Erythroblast (primary cell): ENCODE measurements at regions not wholly inside any gene's neighbourhood (a gene's known extent, or its start where the extent isn't known, plus 50 kb on each side); places are given as distances from the start of the nearest gene placed in this dataset.

ENCODE experiments used
- GATA1 ChIP-seq: IDR thresholded peaks from 2 replicates; pipeline ENCODE4 v1.6.1; 2011; ENCODE audit warnings: low read depth, mild to moderate bottlenecking, control low read depth, low read length, moderate library complexity
- POLR2A ChIP-seq: IDR thresholded peaks from 2 replicates; pipeline ENCODE4 v1.6.1; 2011; ENCODE audit warnings: mild to moderate bottlenecking, low read length

- TF ChIP-seq POLR2A (no peak), GATA1 (no peak)
These were observed 185.0 kb upstream of the ZNF469 start for GRCh38 chr16:88197481-88198456.
